SK-N-SH (cell line): ENCODE measurements at regions not wholly inside any gene's neighbourhood (a gene's known extent, or its start where the extent isn't known, plus 50 kb on each side); places are given as distances from the start of the nearest gene placed in this dataset.

Experiments
- CHD2 ChIP-seq: fragments of 150-350 bp; IDR thresholded peaks from 2 replicates; pipeline ENCODE4 v1.6.1; 2018; ENCODE audit warnings: low read length; ENCODE audit not compliant: partially characterized antibody
- CTCF ChIP-seq: fragments of 200-600 bp; sonication (generic); IDR thresholded peaks from 2 replicates; pipeline ENCODE4 v1.6.1; 2017; ENCODE audit warnings: antibody characterized with exemption, mild to moderate bottlenecking, moderate library complexity

DNA sequence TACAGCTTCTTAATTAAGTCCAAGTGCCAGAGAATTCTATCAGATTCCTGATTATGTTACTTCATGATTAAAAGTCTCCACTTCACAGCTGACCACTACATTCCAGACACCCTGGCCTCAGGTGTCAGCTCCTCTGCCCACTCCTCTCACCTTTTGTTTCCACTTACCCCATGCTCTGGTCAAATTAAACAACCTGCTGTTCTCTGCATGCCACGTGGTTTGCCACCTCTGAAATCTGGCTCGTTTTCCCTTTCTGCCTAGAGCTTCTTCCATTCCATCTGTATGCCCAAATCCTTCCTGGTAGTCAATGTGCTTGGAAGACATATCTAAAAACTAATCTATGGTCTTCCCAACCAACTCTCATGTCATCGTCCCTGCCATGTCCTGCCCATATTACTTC is 158.6 kb downstream of the ICE1 start:
- TF ChIP-seq CHD2 (no peak), CTCF (no peak)
